WERI-Rb-1 (cell line): ENCODE measurements at regions not wholly inside any gene's neighbourhood (a gene's known extent, or its start where the extent isn't known, plus 50 kb on each side); places are given as distances from the start of the nearest gene placed in this dataset.

Experiments
- DNase-seq: peaks from one replicate; pipeline ENCODE4 v3.0.0-alpha.2; 2020
- H3K27ac ChIP-seq: fragments of 250-450 bp; sonication (Bioruptor Pico); 2 replicates; pipeline ENCODE4 v1.5.1; 2020; ENCODE audit warnings: mild to moderate bottlenecking, moderate library complexity
- H3K27me3 ChIP-seq: fragments of 250-450 bp; sonication (Bioruptor Pico); 2 replicates; pipeline ENCODE4 v1.5.1; 2021; ENCODE audit warnings: mild to moderate bottlenecking, low read depth, moderate library complexity; ENCODE audit not compliant: insufficient read depth, severe bottlenecking
- H3K36me3 ChIP-seq: fragments of 250-450 bp; sonication (Bioruptor Pico); 2 replicates; pipeline ENCODE4 v1.5.1; 2020; ENCODE audit warnings: mild to moderate bottlenecking, moderate library complexity
- H3K4me3 ChIP-seq: 2 replicates; pipeline ENCODE4 v1.5.1; 2011; ENCODE audit warnings: low read depth, mild to moderate bottlenecking, control low read depth, low read length
- H3K9me3 ChIP-seq: fragments of 250-450 bp; sonication (Bioruptor Pico); 2 replicates; pipeline ENCODE4 v1.5.1; 2021; ENCODE audit warnings: mild to moderate bottlenecking, moderate library complexity; ENCODE audit not compliant: severe bottlenecking
- TF ChIP-seq, protein P1 (sequence below): IDR thresholded peaks from 2 replicates; pipeline ENCODE4 v1.5.1; 2011; ENCODE audit warnings: low read depth, mild to moderate bottlenecking, control low read depth, inconsistent platforms, low read length

DNA sequence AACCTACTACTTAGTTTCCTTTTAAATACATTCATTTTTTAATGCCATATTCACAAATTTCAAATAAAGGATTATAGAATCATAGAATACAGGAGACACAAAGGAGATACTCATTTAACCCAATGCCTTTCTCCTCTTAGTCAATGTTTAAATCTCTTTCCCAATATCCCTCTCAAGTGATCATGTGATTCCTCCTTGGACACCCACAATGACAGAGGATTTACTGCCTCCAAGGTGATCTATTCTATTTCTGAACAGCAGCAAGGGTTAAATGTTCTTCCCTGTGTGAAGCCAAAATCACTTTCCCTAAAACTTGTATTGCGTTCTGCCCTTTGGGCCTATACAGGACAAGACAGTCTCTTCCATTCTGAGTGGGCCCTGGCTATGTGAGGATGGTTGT is 73.3 kb upstream of the PICALM start:
- H3K4me3 ChIP-seq = no peak overlapping the region
- TF ChIP-seq, protein P1, sequence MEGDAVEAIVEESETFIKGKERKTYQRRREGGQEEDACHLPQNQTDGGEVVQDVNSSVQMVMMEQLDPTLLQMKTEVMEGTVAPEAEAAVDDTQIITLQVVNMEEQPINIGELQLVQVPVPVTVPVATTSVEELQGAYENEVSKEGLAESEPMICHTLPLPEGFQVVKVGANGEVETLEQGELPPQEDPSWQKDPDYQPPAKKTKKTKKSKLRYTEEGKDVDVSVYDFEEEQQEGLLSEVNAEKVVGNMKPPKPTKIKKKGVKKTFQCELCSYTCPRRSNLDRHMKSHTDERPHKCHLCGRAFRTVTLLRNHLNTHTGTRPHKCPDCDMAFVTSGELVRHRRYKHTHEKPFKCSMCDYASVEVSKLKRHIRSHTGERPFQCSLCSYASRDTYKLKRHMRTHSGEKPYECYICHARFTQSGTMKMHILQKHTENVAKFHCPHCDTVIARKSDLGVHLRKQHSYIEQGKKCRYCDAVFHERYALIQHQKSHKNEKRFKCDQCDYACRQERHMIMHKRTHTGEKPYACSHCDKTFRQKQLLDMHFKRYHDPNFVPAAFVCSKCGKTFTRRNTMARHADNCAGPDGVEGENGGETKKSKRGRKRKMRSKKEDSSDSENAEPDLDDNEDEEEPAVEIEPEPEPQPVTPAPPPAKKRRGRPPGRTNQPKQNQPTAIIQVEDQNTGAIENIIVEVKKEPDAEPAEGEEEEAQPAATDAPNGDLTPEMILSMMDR = no peak
- DNase-seq = no peak
- no peak overlapping the region for H3K27ac ChIP-seq
- no peaks in the 10 kb centered on the region for H3K9me3 ChIP-seq
- H3K27me3 ChIP-seq = no peaks in the 10 kb centered on the region
- H3K36me3 ChIP-seq = no peaks in the 10 kb centered on the region

DNA sequence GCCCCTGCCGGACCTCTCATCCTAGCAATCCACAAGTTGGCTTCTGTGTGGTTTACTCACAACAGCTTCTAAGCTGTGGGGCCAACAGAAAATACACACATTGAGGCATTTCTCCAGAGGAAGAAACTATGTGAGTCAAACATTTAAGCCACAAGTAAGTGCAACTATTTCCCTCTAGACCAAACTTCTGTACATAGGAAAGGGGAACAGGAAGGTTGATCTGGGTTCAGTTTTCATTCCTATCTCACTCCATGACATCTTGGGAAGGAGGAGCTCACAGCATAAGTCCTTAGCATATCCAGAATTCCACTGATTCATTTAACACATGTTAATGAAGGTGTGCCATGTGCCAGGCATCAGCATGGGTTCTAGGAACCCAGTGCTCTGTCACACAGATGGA is 72.8 kb upstream of the PICALM start:
- H3K4me3 ChIP-seq = no peak overlapping the region

DNA sequence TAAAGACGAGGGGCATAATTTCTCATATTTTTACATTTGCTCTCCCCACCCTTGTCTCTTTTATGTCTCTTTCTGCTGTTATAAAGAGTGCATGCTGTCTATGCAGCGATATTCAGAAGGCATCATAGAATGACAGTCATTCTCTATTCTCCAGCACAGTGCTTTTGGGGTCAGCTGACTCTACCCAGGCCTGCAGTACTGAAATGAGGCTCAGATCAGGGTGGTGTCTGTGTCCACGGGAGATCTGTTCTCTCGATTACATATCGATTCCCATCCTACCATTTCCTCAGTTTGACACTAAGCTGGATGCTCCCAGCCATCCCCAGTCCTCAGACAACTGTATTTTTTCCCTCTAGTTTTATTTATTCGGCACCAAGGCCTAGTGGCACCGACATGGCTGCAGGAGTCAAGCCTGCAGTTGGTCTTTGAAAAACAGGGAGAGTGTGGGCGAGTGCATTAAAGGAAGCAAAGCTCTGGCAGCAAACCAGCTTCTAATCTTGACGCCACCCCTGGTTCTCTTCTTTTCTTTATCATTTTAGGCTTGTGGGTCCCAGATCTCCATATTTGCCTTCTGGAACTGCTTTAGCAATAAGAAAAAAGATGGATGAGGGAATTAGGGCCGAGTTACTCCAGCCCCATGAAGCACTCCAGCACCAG is 71.6 kb upstream of the PICALM start:
- no peaks in the 10 kb centered on the region for H3K36me3 ChIP-seq
- no peak overlapping the region for H3K27ac ChIP-seq
- H3K4me3 ChIP-seq = no peak overlapping the region
- TF ChIP-seq, protein P1 = no peak
- DNase-seq = no peak
- H3K27me3 ChIP-seq = no peaks in the 10 kb centered on the region
- H3K9me3 ChIP-seq = no peaks in the 10 kb centered on the region

More for the DNA sequence above, 72.8 kb upstream of the PICALM start:
- Histone ChIP-seq H3K36me3 (no peaks in the 10 kb centered on the region), H3K27me3 (no peaks in the 10 kb centered on the region), H3K9me3 (no peaks in the 10 kb centered on the region), H3K27ac (no peak overlapping the region)
- DNase-seq = no peak
- TF ChIP-seq, protein P1 = no peak

DNA sequence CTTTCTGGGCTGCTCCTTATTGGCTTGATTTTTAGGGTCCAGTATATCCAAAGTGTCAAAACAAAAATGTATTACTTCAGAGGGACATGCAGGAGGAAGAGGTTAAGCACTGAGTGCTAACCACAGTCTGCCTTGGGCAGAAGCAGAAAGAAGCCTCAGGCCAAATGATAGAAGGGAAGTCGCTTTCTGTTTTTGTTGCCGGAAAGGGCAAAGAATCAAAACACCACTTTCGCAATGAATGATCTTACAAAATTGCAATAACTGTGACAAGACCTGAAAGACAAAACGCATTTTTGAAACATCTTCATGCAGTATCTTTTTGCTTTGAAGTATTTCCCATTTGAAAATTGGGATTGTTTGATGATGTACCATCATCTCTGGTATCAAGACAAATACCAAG is 70.1 kb upstream of the PICALM start:
- no peaks in the 10 kb centered on the region for H3K36me3 ChIP-seq
- H3K27me3 ChIP-seq = no peaks in the 10 kb centered on the region
- H3K9me3 ChIP-seq = no peaks in the 10 kb centered on the region
- TF ChIP-seq, protein P1 = no peak
- H3K4me3 ChIP-seq = no peak overlapping the region
- DNase-seq = no peak
- no peak overlapping the region for H3K27ac ChIP-seq

DNA sequence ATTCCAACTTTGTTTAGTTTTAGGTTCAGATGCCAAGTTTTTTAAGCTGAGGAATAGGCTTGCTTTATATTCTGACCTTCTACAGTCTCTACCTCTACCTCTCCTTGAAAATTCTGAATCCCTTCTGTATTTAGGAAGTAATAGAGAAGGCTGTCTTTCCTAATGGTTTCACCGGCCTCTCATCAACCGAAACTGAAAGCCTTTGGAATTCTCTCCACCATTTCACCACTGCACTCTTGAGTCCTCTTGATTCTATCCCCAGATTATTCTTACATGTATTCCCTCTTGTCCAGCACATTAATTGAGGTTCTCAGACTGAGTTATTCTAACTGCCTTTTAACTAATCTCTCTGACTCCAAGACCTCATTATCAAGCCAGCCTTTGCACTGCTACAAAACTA is 67.7 kb upstream of the PICALM start:
- H3K36me3 ChIP-seq = no peaks in the 10 kb centered on the region
- DNase-seq = no peak
- H3K4me3 ChIP-seq = no peak overlapping the region
- H3K27ac ChIP-seq = no peak overlapping the region
- TF ChIP-seq, protein P1 = no peak
- H3K9me3 ChIP-seq = no peaks in the 10 kb centered on the region
- no peaks in the 10 kb centered on the region for H3K27me3 ChIP-seq

DNA sequence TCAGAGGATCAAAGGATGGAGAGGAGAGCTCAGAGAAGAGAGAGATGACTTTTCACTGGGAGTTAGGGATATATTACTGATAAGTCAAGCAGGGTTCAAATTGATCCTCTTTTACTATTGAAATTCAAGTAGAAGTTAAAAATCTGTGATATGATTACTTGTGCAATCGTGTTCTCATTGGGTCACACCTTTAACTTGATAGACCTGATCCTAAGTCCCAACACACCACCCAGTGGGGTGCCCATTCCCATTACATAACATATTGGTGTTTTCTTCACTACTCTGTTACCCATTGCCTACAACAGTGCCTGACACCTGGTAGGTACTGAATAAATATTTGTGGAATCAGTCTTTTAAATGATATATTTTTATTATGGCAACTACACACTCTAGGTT is 66.4 kb upstream of the PICALM start:
- no peak overlapping the region for H3K27ac ChIP-seq
- DNase-seq = no peak
- no peaks in the 10 kb centered on the region for H3K36me3 ChIP-seq
- no peak overlapping the region for H3K4me3 ChIP-seq
- H3K9me3 ChIP-seq = no peaks in the 10 kb centered on the region
- no peaks in the 10 kb centered on the region for H3K27me3 ChIP-seq
- TF ChIP-seq, protein P1 = no peak
